HL-60 (cell line): ENCODE measurements at regions not wholly inside any gene's neighbourhood (a gene's known extent, or its start where the extent isn't known, plus 50 kb on each side); places are given as distances from the start of the nearest gene placed in this dataset.

ENCODE experiments used
- GABPA ChIP-seq: IDR thresholded peaks from 2 replicates; pipeline ENCODE4 v1.6.1; 2012; ENCODE audit warnings: low read depth
- POLR2AphosphoS5 ChIP-seq: IDR thresholded peaks from 2 replicates; pipeline ENCODE4 v1.6.1; 2012; ENCODE audit warnings: low read depth
- SPI1 ChIP-seq: IDR thresholded peaks from 2 replicates; pipeline ENCODE4 v1.6.1; 2012; ENCODE audit warnings: low read depth, mild to moderate bottlenecking, borderline replicate concordance
- TF ChIP-seq, protein P1 (sequence below): IDR thresholded peaks from one replicate; pipeline ENCODE4 v1.5.1; 2011; ENCODE audit warnings: low read length, control low read depth, inconsistent platforms; ENCODE audit not compliant: insufficient read depth
- TF ChIP-seq, protein P2 (sequence below): IDR thresholded peaks from 2 replicates; pipeline ENCODE4 v1.6.1; 2012; ENCODE audit warnings: low read depth; ENCODE audit not compliant: insufficient replicate concordance

DNA sequence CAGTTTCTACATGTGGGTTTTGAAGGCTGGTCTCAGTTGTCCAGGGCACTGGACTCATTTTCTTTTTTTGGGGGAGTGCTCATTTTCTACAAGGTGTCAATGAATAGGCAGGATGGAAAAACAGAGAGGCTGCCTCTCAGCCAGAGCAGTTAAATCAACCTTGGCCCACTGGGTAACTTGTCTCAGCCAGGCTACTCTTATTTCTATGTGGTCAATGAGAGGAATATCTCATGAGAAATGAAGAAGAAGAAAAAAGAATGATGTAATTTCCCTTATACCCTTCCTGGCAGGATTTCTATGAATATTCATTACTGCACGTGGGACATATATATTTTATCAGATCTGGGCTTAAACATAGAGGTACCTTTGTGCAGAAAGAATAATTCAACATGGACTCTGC lies 155.2 kb upstream of the E2F7 start:
- TF ChIP-seq, protein P1, sequence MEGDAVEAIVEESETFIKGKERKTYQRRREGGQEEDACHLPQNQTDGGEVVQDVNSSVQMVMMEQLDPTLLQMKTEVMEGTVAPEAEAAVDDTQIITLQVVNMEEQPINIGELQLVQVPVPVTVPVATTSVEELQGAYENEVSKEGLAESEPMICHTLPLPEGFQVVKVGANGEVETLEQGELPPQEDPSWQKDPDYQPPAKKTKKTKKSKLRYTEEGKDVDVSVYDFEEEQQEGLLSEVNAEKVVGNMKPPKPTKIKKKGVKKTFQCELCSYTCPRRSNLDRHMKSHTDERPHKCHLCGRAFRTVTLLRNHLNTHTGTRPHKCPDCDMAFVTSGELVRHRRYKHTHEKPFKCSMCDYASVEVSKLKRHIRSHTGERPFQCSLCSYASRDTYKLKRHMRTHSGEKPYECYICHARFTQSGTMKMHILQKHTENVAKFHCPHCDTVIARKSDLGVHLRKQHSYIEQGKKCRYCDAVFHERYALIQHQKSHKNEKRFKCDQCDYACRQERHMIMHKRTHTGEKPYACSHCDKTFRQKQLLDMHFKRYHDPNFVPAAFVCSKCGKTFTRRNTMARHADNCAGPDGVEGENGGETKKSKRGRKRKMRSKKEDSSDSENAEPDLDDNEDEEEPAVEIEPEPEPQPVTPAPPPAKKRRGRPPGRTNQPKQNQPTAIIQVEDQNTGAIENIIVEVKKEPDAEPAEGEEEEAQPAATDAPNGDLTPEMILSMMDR: no peak
- TF ChIP-seq GABPA: no peak
- TF ChIP-seq POLR2AphosphoS5: no peak
- TF ChIP-seq, protein P2, sequence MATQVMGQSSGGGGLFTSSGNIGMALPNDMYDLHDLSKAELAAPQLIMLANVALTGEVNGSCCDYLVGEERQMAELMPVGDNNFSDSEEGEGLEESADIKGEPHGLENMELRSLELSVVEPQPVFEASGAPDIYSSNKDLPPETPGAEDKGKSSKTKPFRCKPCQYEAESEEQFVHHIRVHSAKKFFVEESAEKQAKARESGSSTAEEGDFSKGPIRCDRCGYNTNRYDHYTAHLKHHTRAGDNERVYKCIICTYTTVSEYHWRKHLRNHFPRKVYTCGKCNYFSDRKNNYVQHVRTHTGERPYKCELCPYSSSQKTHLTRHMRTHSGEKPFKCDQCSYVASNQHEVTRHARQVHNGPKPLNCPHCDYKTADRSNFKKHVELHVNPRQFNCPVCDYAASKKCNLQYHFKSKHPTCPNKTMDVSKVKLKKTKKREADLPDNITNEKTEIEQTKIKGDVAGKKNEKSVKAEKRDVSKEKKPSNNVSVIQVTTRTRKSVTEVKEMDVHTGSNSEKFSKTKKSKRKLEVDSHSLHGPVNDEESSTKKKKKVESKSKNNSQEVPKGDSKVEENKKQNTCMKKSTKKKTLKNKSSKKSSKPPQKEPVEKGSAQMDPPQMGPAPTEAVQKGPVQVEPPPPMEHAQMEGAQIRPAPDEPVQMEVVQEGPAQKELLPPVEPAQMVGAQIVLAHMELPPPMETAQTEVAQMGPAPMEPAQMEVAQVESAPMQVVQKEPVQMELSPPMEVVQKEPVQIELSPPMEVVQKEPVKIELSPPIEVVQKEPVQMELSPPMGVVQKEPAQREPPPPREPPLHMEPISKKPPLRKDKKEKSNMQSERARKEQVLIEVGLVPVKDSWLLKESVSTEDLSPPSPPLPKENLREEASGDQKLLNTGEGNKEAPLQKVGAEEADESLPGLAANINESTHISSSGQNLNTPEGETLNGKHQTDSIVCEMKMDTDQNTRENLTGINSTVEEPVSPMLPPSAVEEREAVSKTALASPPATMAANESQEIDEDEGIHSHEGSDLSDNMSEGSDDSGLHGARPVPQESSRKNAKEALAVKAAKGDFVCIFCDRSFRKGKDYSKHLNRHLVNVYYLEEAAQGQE: no peak
- TF ChIP-seq SPI1: no peak
